Caco-2 (cell line): ENCODE measurements at regions not wholly inside any gene's neighbourhood (a gene's known extent, or its start where the extent isn't known, plus 50 kb on each side); places are given as distances from the start of the nearest gene placed in this dataset.

Source experiments
- BruUV-seq: library from RNA; stranded (reverse); fragments of 400-500 nt; replicated peaks from 2 replicates; lab custom pipeline; 2021; lab: Mats Ljungman, UMichigan
- CTCF ChIA-PET: fragments of 300-600 bp; sonication (Branson Sonifier 250); formaldehyde crosslinking; loops from one replicate; lab custom pipeline; 2022; ENCODE audit warnings: antibody characterized with exemption; lab: Charles Lee
- POLR2A ChIA-PET: fragments of 300-600 bp; sonication (Branson Sonifier 250); formaldehyde crosslinking; loops from one replicate; lab custom pipeline; 2022; ENCODE audit warnings: antibody characterized with exemption; lab: Charles Lee
- DNase-seq, 2 experiments: peaks; one replicate each; pipeline versions ENCODE4 v3.0.0 to v3.0.0-alpha.2; 2020 to 2022
- H3K27me3 ChIP-seq: replicated peaks from 2 replicates; pipeline ENCODE4 v1.6.0; 2011; ENCODE audit warnings: low read length; ENCODE audit not compliant: control insufficient read depth, insufficient read depth
- H3K36me3 ChIP-seq: 2 replicates; pipeline ENCODE4 v1.5.1; 2011; ENCODE audit warnings: low read length; ENCODE audit not compliant: control insufficient read depth, insufficient read depth
- H3K4me1 ChIP-seq: fragments of 250-450 bp; sonication (Bioruptor Pico); 2 replicates; pipeline ENCODE4 v1.5.1; 2020; ENCODE audit warnings: mild to moderate bottlenecking
- H3K4me3 ChIP-seq: 2 replicates; pipeline ENCODE4 v1.5.1; 2011; ENCODE audit warnings: low read depth, mild to moderate bottlenecking, control low read depth, low read length
- H3K9me3 ChIP-seq: fragments of 250-450 bp; sonication (Bioruptor Pico); 2 replicates; pipeline ENCODE4 v1.5.1; 2020; ENCODE audit warnings: mild to moderate bottlenecking, moderate library complexity
- H3K27ac Mint-ChIP-seq: one replicate; pipeline ENCODE4 v1.8.0; 2022; ENCODE audit warnings: mixed read lengths; ENCODE audit not compliant: unreplicated experiment
- H3K27me3 Mint-ChIP-seq: one replicate; pipeline ENCODE4 v1.8.0; 2022; ENCODE audit warnings: mixed read lengths; ENCODE audit not compliant: insufficient read depth, unreplicated experiment
- H3K36me3 Mint-ChIP-seq: one replicate; pipeline ENCODE4 v1.8.0; 2022; ENCODE audit warnings: mild to moderate bottlenecking, mixed read lengths; ENCODE audit not compliant: insufficient read depth, unreplicated experiment
- H3K4me1 Mint-ChIP-seq: one replicate; pipeline ENCODE4 v1.8.0; 2022; ENCODE audit warnings: low read depth, mixed read lengths; ENCODE audit not compliant: unreplicated experiment
- H3K4me3 Mint-ChIP-seq: one replicate; pipeline ENCODE4 v1.8.0; 2022; ENCODE audit warnings: mild to moderate bottlenecking, moderate library complexity, mixed read lengths; ENCODE audit not compliant: unreplicated experiment
- H3K9me3 Mint-ChIP-seq: one replicate; pipeline ENCODE4 v1.8.0; 2022; ENCODE audit warnings: mixed read lengths; ENCODE audit not compliant: unreplicated experiment
- intact Hi-C: fragments of 100-400 bp; cut with micrococcal nuclease; formaldehyde crosslinking; loops from one replicate; pipeline ENCODE4 v1.10.0; 2022; ENCODE audit not compliant: unreplicated experiment
- TF ChIP-seq, protein P1 (sequence below), 2 experiments: fragments of 200-600 bp in 1 of 2; IDR thresholded peaks; 1 replicate in 1 of 2; 2 replicates in 1 of 2; pipeline versions ENCODE4 v1.5.1 to v1.8.0; 2011 to 2022; ENCODE audit warnings: antibody characterized with exemption in 1 of 2, control low read depth in 1 of 2, inconsistent platforms in 1 of 2, low read depth in 1 of 2, low read length in 1 of 2, mild to moderate bottlenecking in 1 of 2, moderate library complexity in 1 of 2; ENCODE audit not compliant: insufficient read depth in 1 of 2, severe bottlenecking in 1 of 2, unreplicated experiment in 1 of 2

DNA sequence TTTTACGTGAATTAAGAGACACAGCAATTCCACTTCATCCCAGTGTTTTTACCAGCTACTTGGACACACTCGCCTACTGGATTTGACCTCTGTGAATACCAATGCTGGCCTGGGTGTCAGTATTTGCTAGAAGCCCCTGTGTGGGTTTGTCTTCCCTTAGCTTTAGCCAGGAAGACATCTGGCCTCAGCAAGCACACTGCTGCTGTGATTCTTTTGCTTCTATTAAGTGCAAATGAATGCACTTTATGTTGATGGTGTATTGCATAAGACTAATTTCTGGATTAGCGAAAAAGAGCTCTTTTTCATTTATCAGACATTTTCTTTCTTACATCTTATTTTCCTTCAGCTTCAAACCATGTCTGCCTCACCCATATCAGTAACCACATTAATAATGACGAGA, 140.0 kb downstream of the CHRM3 start:
- ChIA-PET CTCF (no interaction called here), POLR2A (no interaction called here)
- DNase-seq, result no peak
- Histone ChIP-seq H3K9me3 (no peaks in the 10 kb centered on the region), H3K36me3 (no peaks in the 10 kb centered on the region), H3K27me3 (no peaks in the 10 kb centered on the region), H3K4me3 (no peak overlapping the region), H3K4me1 (no peaks in the 10 kb centered on the region)
- BruUV-seq, result no TSS peak
- Mint-ChIP-seq H3K36me3 (no peaks in the 10 kb centered on the region), H3K4me3 (no peak overlapping the region), H3K9me3 (peaks cover 8% of the 10 kb centered on the region), H3K27ac (no peak overlapping the region), H3K4me1 (no peaks in the 10 kb centered on the region), H3K27me3 (no peaks in the 10 kb centered on the region)
- TF ChIP-seq, protein P1, sequence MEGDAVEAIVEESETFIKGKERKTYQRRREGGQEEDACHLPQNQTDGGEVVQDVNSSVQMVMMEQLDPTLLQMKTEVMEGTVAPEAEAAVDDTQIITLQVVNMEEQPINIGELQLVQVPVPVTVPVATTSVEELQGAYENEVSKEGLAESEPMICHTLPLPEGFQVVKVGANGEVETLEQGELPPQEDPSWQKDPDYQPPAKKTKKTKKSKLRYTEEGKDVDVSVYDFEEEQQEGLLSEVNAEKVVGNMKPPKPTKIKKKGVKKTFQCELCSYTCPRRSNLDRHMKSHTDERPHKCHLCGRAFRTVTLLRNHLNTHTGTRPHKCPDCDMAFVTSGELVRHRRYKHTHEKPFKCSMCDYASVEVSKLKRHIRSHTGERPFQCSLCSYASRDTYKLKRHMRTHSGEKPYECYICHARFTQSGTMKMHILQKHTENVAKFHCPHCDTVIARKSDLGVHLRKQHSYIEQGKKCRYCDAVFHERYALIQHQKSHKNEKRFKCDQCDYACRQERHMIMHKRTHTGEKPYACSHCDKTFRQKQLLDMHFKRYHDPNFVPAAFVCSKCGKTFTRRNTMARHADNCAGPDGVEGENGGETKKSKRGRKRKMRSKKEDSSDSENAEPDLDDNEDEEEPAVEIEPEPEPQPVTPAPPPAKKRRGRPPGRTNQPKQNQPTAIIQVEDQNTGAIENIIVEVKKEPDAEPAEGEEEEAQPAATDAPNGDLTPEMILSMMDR (IDR thresholded peaks at IDR 0.05; ENCODE audit: insufficient read depth in 1 of 2, low read depth in 1 of 2, low read length in 1 of 2, severe bottlenecking in 1 of 2, unreplicated experiment in 1 of 2), result no peak
- intact Hi-C loops, result no loop called here

DNA sequence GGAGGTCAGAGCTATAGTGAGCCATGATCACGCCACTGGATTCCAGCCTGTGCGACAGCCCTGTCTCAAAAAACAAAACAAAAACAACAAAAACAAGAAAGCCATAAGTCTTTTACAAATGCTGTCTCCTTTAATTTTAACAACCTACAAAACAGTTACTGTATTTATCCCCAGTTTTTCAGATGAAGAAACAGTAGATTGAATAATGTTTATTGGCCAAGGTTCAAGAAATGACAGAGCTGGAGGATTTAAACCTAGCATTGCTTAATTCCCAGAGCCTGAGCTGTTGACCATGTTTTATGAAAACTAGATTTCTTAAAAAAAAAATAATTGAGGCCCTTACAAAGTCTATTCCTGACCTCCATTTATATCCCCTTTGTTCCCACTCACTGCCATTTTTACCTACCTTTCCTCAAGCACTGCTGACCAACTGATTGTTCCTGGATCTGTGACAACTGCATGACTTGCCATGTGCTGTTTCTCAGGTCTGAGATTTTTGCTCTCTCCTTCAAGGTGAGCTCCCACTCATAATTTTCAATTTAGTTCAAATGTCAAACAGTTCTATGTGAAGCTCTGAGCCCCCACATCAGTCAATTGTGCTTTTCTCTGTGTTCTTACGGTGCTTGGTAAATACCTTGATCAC, 140.8 kb downstream of the CHRM3 start:
- H3K27me3 ChIP-seq, result no peaks in the 10 kb centered on the region
- intact Hi-C loops, result no loop called here
- H3K36me3 ChIP-seq, result no peaks in the 10 kb centered on the region
- TF ChIP-seq, protein P1 (IDR thresholded peaks at IDR 0.05; ENCODE audit: insufficient read depth in 1 of 2, low read depth in 1 of 2, low read length in 1 of 2, severe bottlenecking in 1 of 2, unreplicated experiment in 1 of 2), result no peak
- DNase-seq, result no peak
- H3K4me3 ChIP-seq, result no peak overlapping the region
- Mint-ChIP-seq H3K36me3 (no peaks in the 10 kb centered on the region), H3K4me1 (no peaks in the 10 kb centered on the region), H3K27me3 (no peaks in the 10 kb centered on the region), H3K27ac (no peak overlapping the region), H3K9me3 (peaks cover 8% of the 10 kb centered on the region), H3K4me3 (no peak overlapping the region)
- no peaks in the 10 kb centered on the region for H3K9me3 ChIP-seq
- CTCF ChIA-PET, result no interaction called here
- POLR2A ChIA-PET, result no interaction called here
- no peaks in the 10 kb centered on the region for H3K4me1 ChIP-seq
- BruUV-seq, result no TSS peak

DNA sequence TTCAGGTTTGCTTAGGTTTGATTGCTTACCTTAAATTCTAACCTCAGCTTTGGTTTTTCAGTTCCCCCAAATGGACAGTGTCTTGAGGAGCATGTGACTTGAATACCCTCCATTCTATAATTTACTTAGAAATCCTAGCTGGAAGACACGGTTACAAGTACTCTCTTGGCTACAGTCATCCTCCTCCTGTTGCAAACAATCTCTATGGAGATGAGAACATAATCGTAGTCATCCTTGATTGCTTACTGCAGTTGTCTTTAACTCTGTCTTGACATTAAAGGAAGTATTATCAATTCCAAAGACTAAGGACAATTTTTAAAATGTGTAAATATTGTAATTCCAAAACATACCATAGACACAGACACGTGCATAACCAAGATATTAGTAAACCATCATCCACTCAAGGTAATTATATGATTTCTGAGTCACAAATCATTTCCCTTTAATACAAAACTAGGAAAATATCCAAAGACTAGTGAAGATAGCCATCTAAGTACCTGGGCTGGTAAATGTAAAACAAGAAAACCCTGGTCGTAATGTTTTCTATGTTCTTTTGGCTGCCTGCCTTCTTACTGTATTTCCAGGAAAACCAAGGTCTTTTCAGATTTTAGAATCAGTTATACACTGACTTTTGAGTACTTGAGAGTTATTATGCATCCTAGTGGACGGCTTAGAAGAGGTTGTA, 149.9 kb downstream of the CHRM3 start:
- Mint-ChIP-seq H3K4me3 (no peak overlapping the region), H3K27me3 (no peaks in the 10 kb centered on the region), H3K9me3 (no peaks in the 10 kb centered on the region), H3K36me3 (no peaks in the 10 kb centered on the region), H3K4me1 (no peaks in the 10 kb centered on the region), H3K27ac (no peak overlapping the region)
- ChIA-PET POLR2A (no interaction called here), CTCF (no interaction called here)
- Histone ChIP-seq H3K36me3 (no peaks in the 10 kb centered on the region), H3K4me3 (no peak overlapping the region), H3K27me3 (no peaks in the 10 kb centered on the region), H3K9me3 (no peaks in the 10 kb centered on the region), H3K4me1 (no peaks in the 10 kb centered on the region)
- TF ChIP-seq, protein P1 (IDR thresholded peaks at IDR 0.05; ENCODE audit: insufficient read depth in 1 of 2, low read depth in 1 of 2, low read length in 1 of 2, severe bottlenecking in 1 of 2, unreplicated experiment in 1 of 2), result no peak
- intact Hi-C loops, result no loop called here
- DNase-seq, result no peak
- BruUV-seq, result no TSS peak
